Calu3 (cell line): ENCODE measurements at regions not wholly inside any gene's neighbourhood (a gene's known extent, or its start where the extent isn't known, plus 50 kb on each side); places are given as distances from the start of the nearest gene placed in this dataset.

Experiments used
- BruUV-seq: library from RNA; stranded (reverse); fragments of 400-500 nt; replicated peaks from 2 replicates; lab custom pipeline; 2021; lab: Mats Ljungman, UMichigan
- CTCF ChIA-PET: fragments of 300-600 bp; sonication (Branson Sonifier 250); formaldehyde crosslinking; loops from one replicate; lab custom pipeline; 2022; ENCODE audit warnings: antibody characterized with exemption; lab: Charles Lee
- DNase-seq: peaks from one replicate; pipeline ENCODE4 v3.0.0; 2022
- H3K27ac Mint-ChIP-seq: one replicate; pipeline ENCODE4 v1.8.0; 2022; ENCODE audit warnings: mixed read lengths; ENCODE audit not compliant: unreplicated experiment
- H3K27me3 Mint-ChIP-seq: one replicate; pipeline ENCODE4 v1.8.0; 2022; ENCODE audit warnings: mixed read lengths; ENCODE audit not compliant: unreplicated experiment
- H3K36me3 Mint-ChIP-seq: one replicate; pipeline ENCODE4 v1.8.0; 2022; ENCODE audit warnings: mild to moderate bottlenecking, moderate library complexity, mixed read lengths; ENCODE audit not compliant: insufficient read depth, unreplicated experiment
- H3K4me1 Mint-ChIP-seq: one replicate; pipeline ENCODE4 v1.8.0; 2022; ENCODE audit warnings: mild to moderate bottlenecking, low read depth, mixed read lengths; ENCODE audit not compliant: unreplicated experiment
- H3K4me3 Mint-ChIP-seq: one replicate; pipeline ENCODE4 v1.8.0; 2022; ENCODE audit warnings: mild to moderate bottlenecking, low read depth, moderate library complexity, mixed read lengths; ENCODE audit not compliant: unreplicated experiment
- H3K9me3 Mint-ChIP-seq: one replicate; pipeline ENCODE4 v1.8.0; 2022; ENCODE audit warnings: low read depth, mixed read lengths; ENCODE audit not compliant: unreplicated experiment
- CTCF ChIP-seq: fragments of 200-600 bp; IDR thresholded peaks from one replicate; pipeline ENCODE4 v1.8.0; 2022; ENCODE audit warnings: antibody characterized with exemption; ENCODE audit not compliant: unreplicated experiment
- intact Hi-C: fragments of 100-400 bp; cut with micrococcal nuclease; formaldehyde crosslinking; loops from one replicate; pipeline ENCODE4 v1.10.0; 2022; ENCODE audit not compliant: unreplicated experiment

- no peak overlapping the region for H3K27ac Mint-ChIP-seq
These were observed 87.6 kb downstream of the C21orf91 start for GRCh38 chr21:17731554-17731953.

GRCh38 chr21:17730782-17731181, 88.4 kb downstream of the C21orf91 start:
- no peak overlapping the region for H3K27ac Mint-ChIP-seq
- H3K27me3 Mint-ChIP-seq, result no peaks in the 10 kb centered on the region
- H3K4me3 Mint-ChIP-seq, result no peak overlapping the region
- intact Hi-C loops, result no loop called here
- no TSS peak for BruUV-seq
- H3K36me3 Mint-ChIP-seq, result no peaks in the 10 kb centered on the region
- H3K4me1 Mint-ChIP-seq, result no peaks in the 10 kb centered on the region
- CTCF ChIA-PET, result no interaction called here
- H3K9me3 Mint-ChIP-seq, result no peaks in the 10 kb centered on the region
- DNase-seq, result no peak
- no peak for TF ChIP-seq CTCF

More at GRCh38 chr21:17731554-17731953, 87.6 kb downstream of the C21orf91 start:
- TF ChIP-seq CTCF, result no peak
- H3K36me3 Mint-ChIP-seq, result no peaks in the 10 kb centered on the region
- no peaks in the 10 kb centered on the region for H3K9me3 Mint-ChIP-seq
- intact Hi-C loops, result no loop called here
- no peaks in the 10 kb centered on the region for H3K27me3 Mint-ChIP-seq
- BruUV-seq, result no TSS peak
- CTCF ChIA-PET, result no interaction called here
- H3K4me1 Mint-ChIP-seq, result no peaks in the 10 kb centered on the region
- H3K4me3 Mint-ChIP-seq, result no peak overlapping the region
- no peak for DNase-seq

- BruUV-seq, result no TSS peak
- H3K9me3 Mint-ChIP-seq, result no peaks in the 10 kb centered on the region
- DNase-seq, result no peak
These were observed 89.7 kb downstream of the C21orf91 start for GRCh38 chr21:17729455-17729854.

GRCh38 chr21:17727361-17727760, 91.8 kb downstream of the C21orf91 start:
- intact Hi-C loops, result no loop called here
- no peaks in the 10 kb centered on the region for H3K4me1 Mint-ChIP-seq
- no peak overlapping the region for H3K4me3 Mint-ChIP-seq
- CTCF ChIA-PET, result no interaction called here
- DNase-seq, result no peak
- peaks cover 3% of the 10 kb centered on the region for H3K9me3 Mint-ChIP-seq
- BruUV-seq, result no TSS peak
- TF ChIP-seq CTCF, result no peak
- H3K36me3 Mint-ChIP-seq, result no peaks in the 10 kb centered on the region
- no peaks in the 10 kb centered on the region for H3K27me3 Mint-ChIP-seq
- H3K27ac Mint-ChIP-seq, result no peak overlapping the region

More at GRCh38 chr21:17729455-17729854, 89.7 kb downstream of the C21orf91 start:
- intact Hi-C loops, result no loop called here
- H3K36me3 Mint-ChIP-seq, result no peaks in the 10 kb centered on the region
- TF ChIP-seq CTCF, result no peak
- no peak overlapping the region for H3K4me3 Mint-ChIP-seq
- H3K27me3 Mint-ChIP-seq, result no peaks in the 10 kb centered on the region
- H3K27ac Mint-ChIP-seq, result no peak overlapping the region
- no peaks in the 10 kb centered on the region for H3K4me1 Mint-ChIP-seq
- CTCF ChIA-PET, result no interaction called here
